GM21619 (cell line): ENCODE measurements at regions not wholly inside any gene's neighbourhood (a gene's known extent, or its start where the extent isn't known, plus 50 kb on each side); places are given as distances from the start of the nearest gene placed in this dataset.

Experiments used
- ATAC-seq: cut with Tn5 transposase; IDR thresholded peaks from one replicate; pipeline ENCODE4 v1.9.1; 2021; ENCODE audit not compliant: unreplicated experiment

- ATAC-seq = no peak
Observed at GRCh38 chr21:28110074-28110473, 882.6 kb downstream of the LTN1 start.

- no peak for ATAC-seq
Observed at GRCh38 chr21:28106370-28106890, 886.2 kb downstream of the LTN1 start.

GRCh38 chr21:28104346-28104745 is 888.3 kb downstream of the LTN1 start:
- ATAC-seq = no peak

- ATAC-seq = no peak
Observed at GRCh38 chr21:28100366-28100765, 892.3 kb downstream of the LTN1 start.

GRCh38 chr21:28099001-28099705 is 893.5 kb downstream of the LTN1 start:
- ATAC-seq = no peak

- ATAC-seq = no peak
Observed at GRCh38 chr21:28091466-28091865, 901.2 kb downstream of the LTN1 start.

GRCh38 chr21:28090546-28090945 is 902.1 kb downstream of the LTN1 start:
- no peak for ATAC-seq

GRCh38 chr21:28089599-28090441 is 902.9 kb downstream of the LTN1 start:
- no peak for ATAC-seq

- ATAC-seq = no peak
Observed at GRCh38 chr21:28086861-28087581, 905.7 kb downstream of the LTN1 start.

- no peak for ATAC-seq
Observed at GRCh38 chr21:28084951-28085350, 907.7 kb downstream of the LTN1 start.

GRCh38 chr21:28083350-28083749 is 909.3 kb downstream of the LTN1 start:
- ATAC-seq = no peak

GRCh38 chr21:28078126-28078525 is 914.6 kb downstream of the LTN1 start:
- no peak for ATAC-seq

GRCh38 chr21:28074676-28075075 is 918.0 kb downstream of the LTN1 start:
- no peak for ATAC-seq

GRCh38 chr21:28072601-28073000 is 920.1 kb downstream of the LTN1 start:
- no peak for ATAC-seq

- ATAC-seq = no peak
Observed at GRCh38 chr21:28069450-28069923, 923.2 kb downstream of the LTN1 start.

GRCh38 chr21:28068455-28069358 is 924.0 kb downstream of the LTN1 start:
- no peak for ATAC-seq

- no peak for ATAC-seq
Observed at GRCh38 chr21:28066596-28067387, 925.9 kb downstream of the LTN1 start.

GRCh38 chr21:28066076-28066475 is 926.6 kb downstream of the LTN1 start:
- no peak for ATAC-seq
